SK-MEL-5 (cell line): ENCODE measurements at regions not wholly inside any gene's neighbourhood (a gene's known extent, or its start where the extent isn't known, plus 50 kb on each side); places are given as distances from the start of the nearest gene placed in this dataset.
"Not testable (repeated sequence)": the region's sequence is repeated elsewhere in the genome, so short reads cannot be mapped to it uniquely, and the experiment has no call there.

Source experiments
- DNase-seq: peaks from one replicate; pipeline ENCODE4 v3.0.0-alpha.2; 2016; ENCODE audit warnings: low read depth, low spot score
- in situ Hi-C: cut with HindIII; loops from 2 replicates; pipeline ENCODE4 v1.10.0; 2016; ENCODE audit warnings: low sequenced_read_pairs, high pct_unique_total_duplicates, low pct_unique_long_range_greater_than_20kb

DNA sequence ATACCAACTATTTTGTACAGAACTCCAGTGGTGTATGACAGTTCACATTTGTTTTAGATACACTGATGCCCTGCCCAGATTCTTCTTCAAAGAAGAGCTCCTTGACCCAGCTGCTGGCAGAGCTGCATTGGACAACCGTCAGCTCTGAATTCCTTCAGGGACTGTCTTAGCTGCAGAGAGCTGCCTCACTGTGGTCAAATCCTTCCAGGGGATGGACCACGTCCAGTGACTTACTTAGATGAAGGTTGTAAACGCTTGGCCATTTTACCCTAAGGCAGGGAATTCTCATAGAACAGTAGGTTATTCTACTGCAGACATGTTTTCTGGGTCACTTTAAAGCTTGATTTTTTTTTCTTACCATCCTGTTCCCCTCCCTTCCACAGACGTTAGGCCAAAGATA is 905.0 kb upstream of the ATXN7L3B start:
- in situ Hi-C loops, result no loop called here
- peak; percentile 48 for DNase-seq

DNA sequence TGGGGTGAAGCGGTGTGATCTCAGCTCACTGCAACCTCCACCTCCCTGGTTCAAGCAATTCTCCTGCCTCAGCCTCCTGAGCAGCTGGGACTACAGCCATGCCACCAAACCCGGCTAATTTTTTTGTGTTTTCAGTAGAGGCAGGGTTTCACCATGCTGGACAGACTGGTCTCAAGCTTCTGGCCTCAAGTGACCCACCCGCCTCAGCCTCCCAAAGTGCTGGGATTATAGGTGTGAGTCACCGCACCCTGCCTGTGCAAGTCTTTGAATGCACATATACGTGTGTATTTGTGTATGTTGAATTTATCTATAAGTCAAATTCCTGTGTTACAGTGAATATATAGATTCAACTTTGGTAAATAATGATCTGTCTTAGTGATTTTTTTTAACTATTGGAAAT is 898.2 kb upstream of the ATXN7L3B start:
- in situ Hi-C loops, DNase-seq: not testable (repeated sequence)

DNA sequence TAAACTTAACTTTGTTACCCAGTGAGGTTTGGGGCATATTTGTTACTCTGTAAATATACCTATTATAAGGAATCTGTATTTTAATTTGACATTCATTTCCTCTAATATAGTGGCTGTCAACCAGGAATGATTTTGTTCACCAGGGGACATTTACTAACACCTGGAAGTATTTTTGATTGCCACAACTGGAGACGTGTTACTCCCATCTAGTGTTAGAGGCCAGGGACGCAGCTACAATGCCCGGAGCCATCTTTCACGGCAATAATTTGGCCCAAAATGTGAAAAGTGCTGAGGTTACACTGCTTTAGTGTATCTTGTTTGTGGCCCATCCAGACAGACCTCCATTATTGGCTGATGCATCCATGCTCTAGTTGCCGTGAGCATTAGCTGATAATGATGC is 881.3 kb upstream of the ATXN7L3B start:
- no peak for DNase-seq
- in situ Hi-C loops, result no loop called here

DNA sequence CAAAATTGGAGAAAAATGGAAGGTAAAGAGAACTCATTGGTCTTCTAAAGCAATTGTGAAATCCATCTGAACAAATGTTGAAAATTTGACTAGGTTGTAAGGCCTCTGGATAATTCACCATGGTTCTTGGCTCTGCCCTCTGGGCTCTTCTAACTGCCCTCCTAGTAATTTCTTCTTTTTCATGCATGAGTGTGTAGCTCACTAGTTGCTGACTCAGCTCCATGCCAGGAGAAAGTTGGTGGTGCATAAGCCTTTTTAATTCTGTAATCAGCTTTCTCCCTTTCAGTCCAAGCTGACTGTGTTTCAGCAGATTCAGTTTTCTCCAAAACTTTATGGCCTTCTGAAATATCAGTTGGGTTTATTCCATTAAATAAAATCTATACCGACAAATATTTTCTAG is 877.8 kb upstream of the ATXN7L3B start:
- in situ Hi-C loops, result no loop called here
- no peak for DNase-seq

DNA sequence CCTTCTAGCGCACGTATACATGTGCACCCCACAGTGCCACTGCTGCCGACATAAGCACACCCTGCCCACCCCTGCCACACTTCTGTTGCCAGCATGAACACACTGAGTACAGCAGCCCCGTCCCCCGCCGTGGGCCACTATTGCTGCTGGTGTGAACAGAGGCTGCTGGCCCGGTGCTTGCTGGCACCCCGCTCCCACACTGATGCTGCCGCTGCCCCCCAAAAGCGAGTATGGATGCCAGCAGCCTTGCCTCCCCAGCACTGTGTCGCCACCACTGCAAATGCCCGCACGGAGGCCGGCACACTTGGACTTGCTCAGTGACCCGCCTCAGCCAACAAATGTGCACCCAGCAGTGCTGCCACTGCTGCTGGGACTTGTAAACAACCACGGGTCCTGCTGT is 872.4 kb upstream of the ATXN7L3B start:
- no peak for DNase-seq
- in situ Hi-C loops, result no loop called here

DNA sequence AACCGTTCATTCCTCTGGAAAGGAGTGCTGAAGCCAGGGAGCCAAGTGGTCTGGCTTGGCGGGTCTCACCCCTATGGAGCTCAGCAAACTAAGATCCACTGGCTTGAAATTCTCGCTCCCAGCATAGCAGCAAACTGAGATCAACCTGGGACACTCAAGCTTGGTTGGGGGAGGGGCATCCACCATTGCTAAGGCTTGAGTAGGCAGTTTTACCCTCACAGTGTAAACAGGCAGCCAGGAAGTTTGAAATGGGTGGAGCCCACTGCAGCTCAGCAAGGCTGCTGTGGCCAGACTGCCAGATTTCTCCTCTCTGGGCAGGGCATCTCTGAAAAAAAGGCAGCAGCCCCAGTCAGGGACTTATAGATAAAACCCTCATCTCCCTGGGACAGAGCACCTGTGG is 866.1 kb upstream of the ATXN7L3B start:
- DNase-seq, in situ Hi-C loops: not testable (repeated sequence)

DNA sequence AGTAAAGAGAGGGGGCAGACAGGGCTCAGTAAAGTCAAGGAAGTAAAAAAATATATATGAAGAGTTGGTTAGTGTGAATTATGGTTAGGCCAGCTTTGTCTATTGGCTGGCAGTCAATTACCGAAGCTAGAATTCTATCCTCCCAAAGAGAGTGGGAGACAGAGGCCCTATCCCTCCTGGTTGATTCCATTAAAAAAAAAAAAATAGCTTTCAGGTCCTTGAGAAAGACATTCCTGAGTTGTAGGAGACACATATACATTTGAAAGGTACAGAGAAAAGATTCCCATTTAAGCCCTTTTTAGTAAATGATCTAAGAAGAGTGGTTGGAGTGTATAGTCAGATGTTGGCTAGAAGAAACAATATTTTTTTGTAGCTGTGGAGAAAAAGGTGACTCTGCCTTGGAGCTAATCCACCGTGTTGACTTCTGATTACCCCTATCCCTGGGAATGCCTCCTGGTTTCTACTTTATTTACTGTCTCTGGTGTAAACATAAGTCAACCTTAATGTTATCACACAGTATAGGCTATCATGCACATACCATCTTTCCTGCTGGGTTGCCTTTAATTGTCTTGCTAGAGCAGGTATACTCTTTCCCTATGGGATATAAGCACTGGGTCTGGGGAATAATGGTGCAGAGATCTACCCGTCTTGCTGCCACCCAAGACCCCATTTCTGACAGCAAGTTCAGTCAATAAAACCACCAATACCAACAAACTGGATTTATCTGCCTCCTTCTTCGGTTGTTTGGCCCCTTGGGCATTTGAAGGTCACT is 859.9 kb upstream of the ATXN7L3B start:
- DNase-seq, result no peak
- in situ Hi-C loops, result no loop called here

DNA sequence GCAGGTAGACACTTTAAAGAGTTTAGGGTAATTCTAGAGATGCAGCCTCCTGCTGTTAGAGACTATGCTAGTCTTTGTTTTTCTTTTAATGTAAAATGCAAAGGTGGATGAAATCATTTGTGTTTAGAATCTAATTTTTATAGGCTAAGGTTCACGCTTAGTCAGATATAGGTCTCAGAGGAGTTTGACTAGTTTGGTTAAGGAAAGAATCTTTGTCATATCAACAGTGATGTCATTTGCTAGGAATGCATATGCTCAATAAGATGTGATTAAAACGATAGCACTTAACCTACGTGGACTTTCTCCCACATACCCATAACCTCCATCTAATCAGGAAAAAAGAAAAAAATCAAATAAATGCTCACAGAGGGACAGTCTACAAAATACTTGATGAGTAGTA is 859.3 kb upstream of the ATXN7L3B start:
- no peak for DNase-seq
- in situ Hi-C loops, result no loop called here

DNA sequence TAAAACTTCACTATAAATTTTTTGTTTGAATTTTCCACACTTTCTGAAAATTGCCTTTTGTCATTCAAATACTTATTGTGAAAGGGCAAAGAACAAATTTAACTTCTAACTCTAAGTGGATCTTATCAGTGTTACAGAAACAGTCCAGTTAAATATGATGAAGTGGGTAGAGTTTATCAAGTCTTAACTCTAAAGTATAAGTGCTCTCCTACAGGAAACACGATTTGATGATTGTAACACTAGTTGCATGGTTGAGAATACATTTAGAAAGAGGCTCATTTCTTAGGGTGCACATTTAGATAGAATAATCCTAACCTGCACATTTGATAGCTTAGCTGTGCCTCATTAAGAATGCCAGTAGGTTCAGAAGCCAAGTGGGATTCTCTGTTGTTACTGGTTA is 838.3 kb upstream of the ATXN7L3B start:
- in situ Hi-C loops, result no loop called here

DNA sequence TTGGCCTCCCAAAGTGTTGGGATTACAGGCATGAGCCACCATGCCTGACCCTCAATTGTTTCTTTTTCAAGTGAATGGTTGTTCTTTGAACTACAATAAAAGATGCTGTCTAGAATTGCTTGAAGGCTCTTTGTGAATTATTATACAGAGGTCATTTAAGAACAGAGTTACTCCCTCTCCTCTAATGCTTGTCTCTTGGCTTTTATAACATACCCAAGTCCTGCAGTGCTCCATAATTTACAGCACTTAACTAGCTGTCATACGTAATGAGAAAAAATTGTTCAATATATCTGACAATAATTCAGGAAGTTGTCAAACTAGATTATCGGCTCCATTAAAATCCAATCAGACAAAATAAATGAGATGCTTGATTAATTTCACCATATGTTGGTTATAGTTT is 823.0 kb upstream of the ATXN7L3B start:
- in situ Hi-C loops, result no loop called here
- DNase-seq, result peak; percentile 28

More for the DNA sequence above, 838.3 kb upstream of the ATXN7L3B start:
- DNase-seq, result no peak

DNA sequence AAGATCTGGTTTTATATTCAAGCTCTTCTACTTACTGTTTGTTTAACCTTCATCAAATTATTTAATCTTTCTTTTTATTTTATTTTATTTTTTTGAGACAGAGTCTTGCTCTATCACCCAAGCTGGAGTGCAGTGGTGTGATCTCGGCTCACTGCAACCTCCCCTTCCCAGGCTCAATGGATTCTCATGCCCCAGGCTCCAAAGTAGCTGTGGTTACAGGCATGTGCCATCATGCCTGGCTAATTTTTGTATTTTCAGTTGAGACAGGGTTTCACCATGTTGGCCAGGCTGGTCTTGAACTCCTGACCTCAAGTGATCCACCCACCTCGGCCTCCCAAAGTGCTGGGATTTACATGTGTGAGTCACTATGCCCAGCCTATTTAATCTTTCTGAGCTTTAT is 821.5 kb upstream of the ATXN7L3B start:
- DNase-seq, in situ Hi-C loops: not testable (repeated sequence)

DNA sequence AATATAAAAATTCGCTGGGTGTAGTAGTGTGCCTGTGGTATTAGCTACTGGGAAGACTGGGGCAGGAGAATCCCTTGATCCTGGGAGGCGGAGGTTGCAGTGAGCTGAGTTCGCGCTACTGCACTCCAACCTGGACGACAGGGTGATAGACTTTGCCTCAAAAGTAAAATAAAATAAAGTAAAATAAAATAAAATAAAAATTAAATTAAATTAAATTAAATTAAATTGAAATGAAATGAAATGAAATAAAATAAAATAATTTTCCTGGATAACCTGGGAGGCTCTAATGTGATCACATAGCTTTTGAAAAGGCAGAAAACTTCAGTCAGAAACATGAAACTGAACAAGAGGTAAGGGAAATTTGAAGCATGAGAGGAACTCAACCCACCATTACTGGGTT is 818.4 kb upstream of the ATXN7L3B start:
- in situ Hi-C loops, result no loop called here
- no peak for DNase-seq

DNA sequence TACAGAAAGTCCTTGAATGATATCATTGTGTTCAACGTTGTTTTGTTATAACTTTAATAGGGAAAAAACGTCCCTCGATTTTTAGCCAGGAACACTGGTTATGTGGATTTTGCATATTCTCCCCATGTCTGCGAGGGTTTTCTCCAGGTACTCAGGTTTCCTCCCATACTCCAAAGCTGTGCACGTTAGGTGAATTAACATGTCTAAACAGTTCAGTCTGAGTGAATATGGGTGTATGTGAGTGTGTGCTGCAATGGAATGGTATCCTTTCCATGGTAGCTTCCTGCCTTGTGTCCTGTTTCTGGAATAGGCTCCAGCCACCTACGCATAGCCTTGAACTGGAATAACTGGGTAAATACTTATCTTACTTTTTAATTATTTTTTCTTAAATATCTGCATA is 810.8 kb upstream of the ATXN7L3B start:
- in situ Hi-C loops, result no loop called here
- DNase-seq, result no peak

DNA sequence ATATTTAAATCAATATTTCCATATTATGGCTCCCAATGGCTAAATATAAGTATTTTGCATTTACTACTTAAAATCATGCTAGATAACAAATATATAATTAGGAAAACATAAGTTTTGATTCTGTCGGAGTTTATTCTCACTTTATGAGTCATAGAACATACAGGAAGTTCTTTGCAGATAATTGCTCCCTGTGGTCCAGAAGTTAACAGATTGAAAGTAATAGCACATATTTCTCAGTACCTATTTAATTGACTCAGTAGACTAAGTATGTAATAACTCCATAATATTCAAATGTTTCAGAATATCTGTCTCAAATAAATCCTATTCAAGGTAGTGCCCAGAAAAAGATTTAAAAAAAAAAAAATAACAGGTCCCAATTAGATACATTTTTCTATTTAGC is 806.0 kb upstream of the ATXN7L3B start:
- in situ Hi-C loops, result no loop called here
- no peak for DNase-seq

DNA sequence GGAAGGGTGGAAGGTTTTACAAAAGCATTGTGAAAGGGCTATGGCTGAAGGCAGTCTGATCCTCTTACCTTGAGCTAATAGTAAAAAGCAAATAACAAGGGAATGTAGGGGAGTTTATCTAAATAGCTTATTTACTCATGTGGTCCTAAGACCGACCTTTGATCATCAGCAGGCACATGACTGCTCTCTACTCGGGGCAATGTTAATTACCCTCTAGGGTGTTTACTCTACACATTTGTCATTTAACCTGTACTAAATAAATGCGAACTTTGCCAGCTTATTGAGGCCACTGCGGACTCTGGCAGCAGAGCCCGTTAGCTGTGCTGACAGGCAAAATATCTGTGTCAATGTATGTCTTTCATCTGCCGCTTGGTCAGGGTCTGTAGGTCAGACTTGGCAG is 768.3 kb upstream of the ATXN7L3B start:
- in situ Hi-C loops, result no loop called here

DNA sequence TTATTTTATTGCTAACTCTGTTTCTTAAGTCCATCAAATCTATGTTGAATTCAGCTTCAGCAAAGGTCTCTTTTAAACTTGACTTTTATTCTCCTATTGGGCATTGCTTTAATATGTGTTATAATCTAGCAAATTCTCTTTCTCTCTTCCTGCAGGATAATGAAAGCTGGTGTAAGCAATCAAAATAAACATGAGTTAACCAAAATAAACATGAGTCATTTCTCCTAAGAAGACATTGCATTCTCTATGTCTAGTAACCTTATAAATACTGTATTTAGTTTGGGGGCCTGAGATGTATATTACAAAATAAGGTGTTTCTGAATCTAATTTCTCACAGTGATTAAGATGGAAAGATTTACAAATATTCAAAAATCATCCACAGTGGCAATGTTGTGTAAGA is 739.1 kb upstream of the ATXN7L3B start:
- no peak for DNase-seq
- in situ Hi-C loops, result no loop called here

More for the DNA sequence above, 768.3 kb upstream of the ATXN7L3B start:
- no peak for DNase-seq

DNA sequence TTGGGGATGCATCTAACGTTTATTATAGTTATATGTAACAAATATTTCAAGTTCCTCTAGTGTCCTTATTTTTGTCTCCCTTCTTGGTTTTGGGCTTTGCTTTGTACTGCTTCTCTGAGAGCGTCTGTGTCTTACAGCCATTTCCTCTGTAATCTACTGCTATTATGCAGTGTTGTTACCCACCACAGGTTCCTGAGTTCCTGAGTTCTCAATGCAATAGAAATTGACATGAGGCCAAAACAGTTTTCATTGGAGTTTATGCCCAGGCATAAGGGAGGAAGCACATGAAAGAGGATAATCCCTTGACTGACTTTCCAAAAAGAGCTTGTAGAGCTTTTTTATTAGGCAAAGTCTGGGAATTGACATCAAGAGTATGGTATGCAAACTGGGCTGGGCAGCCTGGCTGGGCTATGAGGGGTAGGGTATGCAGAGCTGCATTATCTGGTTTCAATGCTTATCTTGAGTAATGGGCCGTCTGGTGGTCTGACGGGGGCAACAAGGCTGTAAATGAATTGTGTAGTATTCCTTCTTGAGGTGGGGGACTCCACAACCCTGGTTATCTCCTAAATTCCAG is 722.5 kb upstream of the ATXN7L3B start:
- no peak for DNase-seq
- in situ Hi-C loops, result no loop called here

DNA sequence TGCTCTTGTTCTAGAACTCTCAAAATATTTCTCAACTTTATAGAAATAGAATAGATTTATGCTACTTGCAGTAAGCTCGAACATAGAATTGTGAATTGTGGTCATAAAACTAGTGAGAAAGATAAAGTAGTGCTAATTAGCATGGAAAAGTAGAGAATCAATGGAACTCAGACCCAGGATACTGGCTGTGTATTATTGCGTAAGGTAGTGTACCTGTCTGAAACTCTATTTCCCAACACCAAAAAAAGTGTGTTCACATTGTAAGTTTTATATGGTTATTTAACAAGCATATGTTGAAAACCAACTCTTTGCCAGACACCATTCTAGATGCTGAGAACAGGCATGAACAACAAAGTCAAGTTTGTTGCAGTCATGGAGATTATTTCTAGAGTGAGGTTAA is 720.5 kb upstream of the ATXN7L3B start:
- no peak for DNase-seq
- in situ Hi-C loops, result no loop called here

DNA sequence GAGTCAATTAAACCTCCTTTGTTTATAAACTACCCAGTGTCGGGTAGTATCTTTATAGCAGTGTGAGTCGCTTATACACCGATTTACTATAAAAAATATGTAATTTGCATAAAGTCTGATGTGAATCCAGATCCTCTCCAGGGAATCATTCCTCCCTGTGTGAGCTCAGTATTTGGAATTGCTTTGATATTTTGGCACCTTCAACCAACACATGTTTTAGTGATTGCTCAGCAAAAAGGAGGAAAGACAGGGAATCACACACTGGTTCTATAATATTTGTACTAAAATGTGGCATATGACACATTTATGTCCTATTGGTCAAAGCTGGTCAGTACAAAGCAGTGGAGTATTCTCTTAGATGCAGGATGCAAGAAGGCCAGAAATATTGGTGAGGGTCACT is 703.9 kb upstream of the ATXN7L3B start:
- in situ Hi-C loops, result no loop called here
- no peak for DNase-seq
